Limb (tissue), 2 donors: ENCODE measurements at regions not wholly inside any gene's neighbourhood (a gene's known extent, or its start where the extent isn't known, plus 50 kb on each side); places are given as distances from the start of the nearest gene placed in this dataset.

Experiments
- DNase-seq, 2 donors: peaks; one replicate each; pipeline ENCODE4 v3.0.0-alpha.2; 2016; ENCODE audit errors: extremely low spot score in 2 of 2

DNA sequence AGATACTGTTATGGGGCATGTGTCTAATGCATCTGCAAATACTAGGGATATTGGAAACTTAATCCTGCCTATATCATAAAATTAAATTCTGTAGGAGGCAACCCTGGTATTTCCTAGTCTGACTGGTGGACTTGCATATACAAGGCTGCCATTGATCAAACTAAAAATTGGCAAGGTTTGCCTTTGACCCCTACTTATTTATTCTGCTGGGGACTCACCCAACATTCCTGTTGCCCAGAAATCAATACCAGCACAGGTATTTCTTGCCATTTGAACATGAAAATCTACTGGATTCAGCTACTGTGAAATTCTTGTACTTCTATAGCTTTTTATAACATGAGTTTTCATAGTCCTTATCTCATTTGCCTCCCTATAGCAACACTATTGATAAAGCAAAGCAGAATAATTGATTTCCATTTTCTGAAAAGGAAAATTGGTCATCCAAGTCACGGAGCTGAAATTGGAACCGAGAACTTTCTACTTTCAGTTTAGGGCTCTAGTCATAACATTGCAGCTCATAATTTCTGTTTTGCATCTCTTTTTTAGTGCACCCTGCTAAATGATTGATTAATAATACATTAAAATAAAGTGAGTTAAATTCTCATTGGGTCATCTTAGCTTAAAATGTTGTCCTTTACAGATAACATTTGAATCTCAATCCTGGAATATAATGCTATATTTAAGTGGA is 365.2 kb downstream of the MFSD1 start:
- DNase-seq = no peak

DNA sequence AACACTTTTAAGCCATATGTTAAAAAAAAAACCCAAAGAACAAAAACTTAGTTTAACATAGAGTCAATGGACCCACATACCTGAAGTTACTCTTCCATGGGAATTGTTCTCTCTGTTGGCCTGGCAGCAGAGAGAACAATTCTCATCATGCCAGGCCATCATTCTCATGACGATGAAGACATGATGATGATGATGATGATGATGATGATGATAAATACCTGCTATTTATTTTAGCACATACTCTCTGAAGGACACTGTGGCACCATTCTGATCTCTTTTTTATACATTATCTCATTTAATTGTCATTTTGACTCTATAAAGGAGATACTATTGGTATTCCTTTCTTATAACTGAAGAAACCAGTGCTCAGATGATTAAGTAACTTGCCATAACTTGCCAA is 366.9 kb downstream of the MFSD1 start:
- DNase-seq = no peak

DNA sequence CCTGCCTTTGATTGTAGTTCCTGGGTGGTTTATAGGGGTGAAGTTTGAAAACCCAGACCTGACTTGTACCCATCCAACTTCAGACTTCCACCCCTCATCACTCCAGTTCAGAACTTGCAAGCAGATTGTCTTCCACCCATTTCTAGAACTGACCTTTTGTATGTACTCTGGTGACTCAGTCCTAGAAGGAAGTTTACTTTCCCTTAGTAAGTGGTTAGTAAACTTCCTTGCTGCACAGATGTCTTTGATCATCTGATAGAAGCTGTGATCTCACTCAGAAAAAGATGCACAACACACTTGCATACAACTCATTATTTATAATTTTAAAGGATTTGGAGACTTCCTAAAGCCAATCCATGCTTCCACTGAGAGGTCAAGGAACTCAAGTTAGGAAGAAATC is 368.0 kb downstream of the MFSD1 start:
- no peak for DNase-seq

DNA sequence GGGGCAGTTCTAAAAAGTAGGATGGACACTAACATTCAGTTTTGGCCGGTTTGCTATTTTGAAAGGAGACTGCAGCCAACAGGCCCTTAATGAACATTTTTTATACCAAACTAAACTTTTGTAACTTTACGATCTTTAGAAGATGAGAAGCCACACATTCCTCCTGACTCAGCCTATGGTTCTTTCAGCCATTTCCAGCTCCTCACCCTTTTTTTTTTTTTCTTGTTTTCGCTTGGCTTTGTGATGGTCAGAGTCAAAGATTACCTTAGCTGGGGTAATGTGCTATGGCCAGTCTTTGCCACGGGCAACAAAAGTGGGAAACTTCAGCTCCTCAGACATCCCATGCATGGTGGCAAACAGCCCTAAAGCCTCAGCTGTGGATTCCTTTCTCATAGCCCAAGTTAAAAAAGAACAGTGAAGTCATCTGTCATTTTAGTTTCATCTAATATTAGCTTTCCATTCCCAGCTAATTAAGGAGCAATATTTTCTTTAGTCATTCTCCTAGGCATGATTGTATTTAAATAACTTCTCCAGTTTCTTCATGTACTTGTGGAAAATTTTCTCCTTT is 368.7 kb downstream of the MFSD1 start:
- DNase-seq = no peak

DNA sequence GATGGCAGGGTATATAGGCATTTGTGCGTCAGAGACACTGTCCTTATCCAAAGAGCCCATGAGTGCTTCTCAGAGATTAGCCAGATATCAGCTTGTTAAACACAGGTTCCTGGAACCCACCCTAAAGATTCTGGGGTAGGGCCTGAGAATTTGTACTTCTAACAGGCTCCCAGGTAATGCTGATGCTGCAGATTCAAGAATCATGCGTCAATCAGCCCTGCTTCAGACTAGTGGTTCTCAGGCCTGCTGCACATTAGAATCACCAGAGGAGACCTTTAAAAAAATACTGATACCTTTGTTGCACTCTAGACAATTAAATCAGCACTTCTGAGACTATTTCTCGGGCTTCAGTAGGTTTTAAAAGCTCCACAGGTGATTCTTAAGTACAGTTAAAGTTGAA is 369.5 kb downstream of the MFSD1 start:
- no peak for DNase-seq

DNA sequence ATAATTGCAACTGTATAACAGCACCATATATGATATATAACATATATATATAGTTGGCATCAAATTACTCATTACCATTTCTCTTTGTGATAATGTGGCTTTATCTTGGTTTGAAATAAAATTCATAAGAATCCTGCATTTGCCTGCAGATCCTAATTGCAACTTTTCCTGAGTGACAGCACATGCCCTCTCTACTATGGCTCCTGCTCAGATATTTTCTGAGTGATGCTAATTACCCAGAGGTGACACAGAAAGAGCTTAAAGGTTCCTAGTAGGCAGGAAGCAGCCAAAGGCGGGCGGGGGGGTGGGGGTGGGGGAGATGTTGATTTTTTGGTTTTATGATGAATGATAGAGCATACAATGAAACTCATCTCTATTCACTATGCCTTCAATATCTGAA is 370.6 kb downstream of the MFSD1 start:
- DNase-seq = no peak

DNA sequence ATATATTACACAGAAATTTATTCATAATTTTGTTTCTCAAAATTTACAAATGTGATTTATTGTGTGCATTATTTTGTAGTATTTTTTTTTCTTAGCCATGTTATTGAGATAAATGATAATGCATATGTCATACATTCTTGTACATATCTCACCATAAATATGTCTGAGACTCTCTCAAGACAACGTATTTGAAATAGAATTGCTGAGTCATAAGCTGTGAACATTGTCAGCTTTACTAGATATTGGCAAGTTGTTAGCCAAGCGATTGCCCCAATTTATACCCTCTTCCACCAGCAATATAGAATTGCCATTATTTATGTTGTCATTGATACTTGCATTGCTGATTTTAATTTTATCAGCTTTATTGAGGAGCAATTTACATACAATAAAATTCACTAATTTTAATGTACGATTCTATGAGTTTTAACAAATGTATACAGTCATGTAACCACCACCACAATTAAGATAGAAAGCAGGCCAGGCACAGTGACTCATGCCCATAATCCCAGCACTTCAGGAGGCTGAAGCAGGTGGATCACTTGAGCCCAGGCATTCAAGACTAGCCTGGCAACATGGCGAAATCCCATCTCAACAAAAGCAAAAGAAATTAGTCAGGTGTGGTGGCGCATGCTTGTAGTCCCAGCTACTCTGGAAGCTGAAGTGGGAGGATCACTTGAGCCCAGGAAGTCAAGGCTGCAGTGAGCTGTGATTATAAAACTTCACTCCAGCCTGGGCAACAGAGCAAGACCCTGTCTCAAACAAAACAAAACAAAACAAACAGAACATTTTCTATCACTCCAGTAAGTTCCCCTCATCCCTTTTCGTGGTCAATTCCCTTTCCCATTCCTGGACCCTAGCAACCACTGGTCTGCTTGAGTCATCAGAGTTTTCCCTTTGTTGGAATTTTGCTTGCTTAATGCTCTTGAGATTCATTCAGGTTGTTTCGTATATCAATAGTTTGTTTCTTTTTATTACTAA is 373.1 kb downstream of the MFSD1 start:
- no peak for DNase-seq

DNA sequence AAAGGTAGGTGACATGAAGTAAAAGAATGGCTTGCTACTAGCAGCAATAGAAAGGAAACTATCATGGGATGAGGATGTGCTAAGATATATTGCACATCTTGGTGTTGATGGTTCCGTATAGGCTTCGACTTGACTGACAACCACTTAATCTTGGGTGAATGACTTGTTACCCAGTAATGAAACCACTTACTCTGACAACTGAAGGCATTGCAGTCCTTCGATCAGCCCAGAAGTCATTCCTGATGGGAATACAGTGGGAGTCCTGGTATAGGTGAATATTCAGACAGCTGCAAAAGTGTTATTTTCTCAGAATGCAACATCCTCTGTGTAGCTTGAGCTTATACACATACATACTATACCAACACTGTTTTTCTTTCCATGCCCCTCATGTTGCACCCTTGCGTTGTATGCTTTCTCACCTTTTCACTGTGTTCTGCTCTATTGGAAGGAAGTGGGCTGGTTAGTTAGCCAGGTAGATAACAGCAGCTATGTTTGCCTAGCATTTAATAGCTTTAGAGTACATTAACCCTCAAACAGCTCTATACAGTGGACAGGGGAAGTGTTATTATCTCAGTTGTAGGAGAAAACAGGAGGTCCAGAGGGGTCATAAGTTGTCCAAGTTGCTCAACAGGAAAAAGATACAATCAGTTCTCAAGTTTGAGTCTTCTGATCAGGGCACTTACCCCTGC is 376.5 kb downstream of the MFSD1 start:
- no peak for DNase-seq

DNA sequence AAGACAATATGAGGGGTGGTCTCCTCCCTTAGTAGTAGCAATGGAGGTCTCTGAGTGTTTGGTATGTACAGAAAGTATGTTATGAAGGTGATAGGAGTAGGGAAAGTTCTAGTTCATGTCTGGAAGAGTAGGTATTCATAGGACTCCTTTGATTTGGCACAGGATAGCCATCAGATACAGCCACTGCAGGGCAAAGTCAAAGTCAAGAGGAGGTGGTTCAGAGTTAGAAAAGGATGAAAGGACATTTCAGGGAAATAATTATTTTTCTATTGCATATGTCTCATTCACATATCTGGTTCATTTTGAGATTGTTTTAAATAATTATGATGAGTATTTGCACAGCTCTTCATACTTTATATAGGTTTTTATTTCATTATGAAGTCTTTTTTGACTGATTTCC is 381.1 kb downstream of the MFSD1 start:
- no peak for DNase-seq

DNA sequence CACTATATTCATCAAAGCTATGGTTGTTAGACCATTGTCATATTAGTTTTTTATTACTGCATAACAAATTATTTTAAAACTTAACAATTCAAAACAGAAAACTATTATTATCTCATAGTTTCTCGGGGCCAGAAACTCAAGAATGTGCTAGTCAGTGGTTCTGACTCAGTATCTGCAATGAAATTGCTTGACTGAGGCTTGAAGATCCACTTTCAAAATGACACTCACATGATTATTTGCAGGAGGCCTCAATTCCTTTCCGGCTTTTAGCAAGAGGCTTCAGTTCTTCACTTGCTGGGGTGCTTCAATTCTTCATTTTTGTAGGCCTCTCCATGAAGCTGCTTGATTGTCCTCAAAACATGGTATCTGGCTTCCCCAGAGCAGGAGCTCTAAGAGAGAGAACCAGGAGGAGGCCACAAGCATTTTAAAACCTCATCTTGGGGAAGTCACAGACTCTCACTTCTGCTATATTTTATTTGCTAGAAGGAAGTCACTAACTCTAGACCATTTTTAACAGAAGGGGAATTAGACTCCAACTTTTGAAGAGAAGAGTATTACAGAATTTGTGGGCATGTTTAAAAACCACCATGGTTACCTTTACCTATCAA is 383.7 kb downstream of the MFSD1 start:
- DNase-seq = no peak

DNA sequence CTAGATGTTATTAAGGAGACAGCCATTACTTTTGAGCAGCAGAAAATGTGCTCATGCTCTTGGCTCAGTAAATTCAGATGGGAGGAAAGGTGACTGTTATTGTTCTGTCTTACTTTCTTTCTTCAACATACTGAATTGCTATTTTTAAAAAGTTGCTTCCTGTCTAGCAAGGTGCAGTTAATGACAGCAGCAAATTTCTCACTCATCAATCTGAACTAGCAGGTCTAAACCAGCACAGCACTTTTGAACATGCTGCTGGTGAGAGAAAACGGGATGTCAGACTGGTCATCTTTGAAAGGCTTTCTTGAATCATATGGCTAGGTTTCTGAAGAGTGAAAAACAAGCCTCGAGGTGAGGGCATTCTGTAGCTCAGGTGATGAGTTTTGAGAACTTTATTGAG is 384.7 kb downstream of the MFSD1 start:
- DNase-seq = no peak

DNA sequence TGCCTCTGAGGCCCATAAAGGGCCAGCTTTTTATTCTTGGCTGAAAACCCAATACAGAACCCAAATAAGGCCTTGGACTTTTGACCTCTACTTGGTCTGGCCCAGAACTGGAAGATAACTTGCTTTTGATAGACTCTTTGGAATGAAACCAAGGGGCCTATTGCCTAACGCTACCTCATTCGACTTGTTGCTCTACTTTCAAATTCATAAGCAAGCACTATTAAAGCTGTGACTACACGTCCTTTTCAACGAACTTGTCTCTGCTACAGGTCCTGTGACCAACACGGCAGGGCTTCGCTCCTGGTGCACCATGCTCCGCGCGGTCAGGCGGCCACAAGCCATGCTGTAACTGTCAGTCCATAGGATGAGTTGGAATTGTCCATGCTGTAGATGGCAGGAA is 385.4 kb downstream of the MFSD1 start:
- DNase-seq = no peak

DNA sequence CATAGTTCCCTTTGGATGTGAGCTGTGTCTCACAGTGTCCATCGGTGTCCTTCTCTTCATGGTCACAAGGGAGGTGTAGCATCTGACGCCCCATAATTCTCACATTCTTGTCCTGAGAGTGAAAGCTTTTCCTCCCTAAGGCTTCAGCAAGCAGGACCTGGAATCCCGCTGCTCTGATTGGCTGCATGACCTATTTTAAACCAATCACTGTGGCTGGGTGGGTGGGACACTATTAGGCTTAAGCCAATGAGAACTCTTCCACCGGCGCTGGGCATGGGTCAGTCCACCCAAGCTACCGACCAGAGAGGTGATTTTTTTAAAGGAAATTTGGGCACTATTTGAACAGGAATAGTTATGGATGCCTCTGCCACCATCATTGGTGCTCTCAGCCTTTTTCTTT is 385.9 kb downstream of the MFSD1 start:
- DNase-seq = no peak

DNA sequence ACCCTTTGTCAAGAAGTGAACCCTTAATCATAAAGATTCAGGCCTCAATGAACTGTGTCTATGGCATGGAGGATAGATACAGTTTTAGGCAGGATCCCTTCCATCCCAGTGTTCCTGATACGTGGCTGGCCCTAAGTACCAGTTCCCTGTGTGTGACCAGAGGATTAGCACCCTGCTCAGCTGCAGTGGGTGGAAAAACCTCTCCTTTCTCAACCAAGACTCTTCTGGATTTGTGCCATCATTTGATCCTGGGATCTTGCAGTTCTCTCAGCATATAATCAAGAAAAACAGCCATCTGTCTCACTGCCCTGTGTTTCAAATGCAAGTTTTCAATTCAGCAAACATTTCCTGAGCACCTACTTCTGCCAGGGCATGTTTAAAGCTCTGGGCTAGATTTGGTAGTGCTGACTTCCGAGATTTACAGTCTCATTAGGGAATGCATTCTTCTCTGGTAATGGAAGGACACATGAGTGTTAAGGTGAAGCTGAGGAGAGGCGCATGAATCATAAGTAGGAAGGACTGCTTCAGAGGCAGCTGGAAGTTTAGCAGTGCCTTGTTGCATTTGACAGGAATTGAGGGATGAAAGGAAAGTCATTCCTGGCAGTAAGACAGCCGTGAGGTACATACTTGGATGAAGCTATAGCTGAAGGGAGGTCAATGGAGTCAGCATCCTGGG is 388.3 kb downstream of the MFSD1 start:
- DNase-seq = no peak

DNA sequence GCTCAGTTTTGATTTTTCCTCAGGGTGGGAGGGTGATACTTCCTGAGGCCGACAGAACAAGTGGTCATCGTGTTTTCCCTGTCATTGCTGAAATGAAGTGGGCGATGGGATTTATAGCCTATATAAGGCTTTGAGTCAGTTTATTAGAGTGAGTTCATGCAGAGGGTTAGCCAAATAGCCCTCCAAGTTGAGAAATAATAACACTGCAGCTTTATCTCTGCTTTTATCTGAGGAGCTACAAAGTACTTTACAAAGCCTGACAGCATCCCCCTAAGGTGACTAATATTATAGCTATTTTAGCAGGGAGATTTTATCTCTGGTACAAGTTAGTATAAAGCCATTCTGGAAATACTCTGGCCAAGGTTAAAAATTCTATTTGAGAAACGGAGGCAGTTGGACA is 389.6 kb downstream of the MFSD1 start:
- DNase-seq = no peak

DNA sequence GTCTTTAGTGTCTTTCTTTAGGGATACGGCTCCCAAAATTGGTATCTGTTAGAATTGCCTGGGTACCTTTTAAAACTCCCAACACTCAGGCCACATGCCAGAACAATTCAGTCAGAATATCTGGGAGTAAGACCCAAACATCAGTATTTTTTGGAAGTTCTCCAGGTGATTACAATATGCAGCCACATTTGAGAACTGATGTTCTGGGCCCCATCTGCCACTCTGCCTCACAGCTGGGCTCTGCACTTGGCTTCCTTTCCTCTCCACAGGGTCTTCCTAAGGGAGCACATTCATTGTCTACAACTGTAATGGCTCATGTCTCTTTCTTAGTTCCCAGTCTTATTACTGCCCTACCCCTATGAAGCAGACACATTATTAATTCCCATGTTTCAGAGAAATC is 394.5 kb downstream of the MFSD1 start:
- DNase-seq = no peak

DNA sequence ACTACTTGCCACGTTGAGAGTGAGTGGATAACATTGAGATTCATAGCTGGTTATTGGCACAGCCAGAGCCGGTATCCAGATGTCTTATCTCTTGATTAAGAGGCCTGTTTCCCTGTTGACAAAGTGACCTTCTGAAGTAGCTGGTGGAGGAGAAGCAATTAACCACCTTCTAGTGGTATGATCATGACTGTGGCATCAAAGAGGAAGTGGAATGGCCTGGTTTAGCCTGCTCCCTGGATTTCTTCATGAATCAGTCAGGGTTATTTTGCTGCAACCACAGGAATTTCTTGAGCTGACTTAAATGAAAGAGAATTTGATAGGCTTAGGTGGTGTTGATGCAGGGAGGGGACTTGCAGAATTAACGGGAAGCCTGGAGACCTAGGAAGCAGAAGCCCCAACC is 398.3 kb downstream of the MFSD1 start:
- DNase-seq = no peak

DNA sequence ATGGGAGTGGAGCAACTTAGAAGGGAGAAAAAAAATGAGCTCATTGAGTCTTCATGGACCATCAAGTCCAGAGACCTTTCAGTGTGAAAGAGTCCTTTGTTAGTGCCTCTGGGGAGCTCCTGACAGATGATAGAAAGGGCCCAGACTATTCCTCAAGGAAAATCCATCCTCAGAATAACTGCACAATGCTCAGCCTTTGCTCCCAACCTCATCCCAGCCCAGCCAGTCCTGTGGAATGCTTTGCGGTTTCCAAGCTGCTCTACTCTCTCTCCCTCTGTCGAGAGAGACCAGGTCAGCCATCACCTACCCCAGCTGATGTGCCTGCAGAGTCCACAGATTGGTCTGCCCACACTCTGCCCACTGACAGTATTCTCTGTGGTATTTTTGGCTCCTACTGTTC is 406.2 kb downstream of the MFSD1 start:
- no peak for DNase-seq

DNA sequence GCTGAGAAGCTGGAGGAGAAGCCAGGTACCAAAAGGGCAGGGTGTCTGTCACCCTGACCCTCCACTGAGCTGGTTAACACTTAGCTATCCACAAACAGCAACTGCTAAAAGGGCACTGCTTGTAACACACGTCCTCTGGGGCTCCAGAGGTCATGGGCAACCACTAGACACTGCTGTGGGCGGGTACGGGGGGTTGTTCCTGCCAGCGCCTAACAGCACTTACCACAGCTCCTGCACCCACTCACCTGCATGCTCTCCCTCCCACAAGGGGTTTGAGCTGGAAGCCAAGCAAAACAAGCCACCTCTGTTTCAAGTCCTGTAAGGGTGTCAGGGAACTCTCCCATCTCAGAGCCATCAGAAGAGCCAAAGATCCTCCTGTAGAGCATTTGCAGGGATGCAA is 407.6 kb downstream of the MFSD1 start:
- DNase-seq = no peak

DNA sequence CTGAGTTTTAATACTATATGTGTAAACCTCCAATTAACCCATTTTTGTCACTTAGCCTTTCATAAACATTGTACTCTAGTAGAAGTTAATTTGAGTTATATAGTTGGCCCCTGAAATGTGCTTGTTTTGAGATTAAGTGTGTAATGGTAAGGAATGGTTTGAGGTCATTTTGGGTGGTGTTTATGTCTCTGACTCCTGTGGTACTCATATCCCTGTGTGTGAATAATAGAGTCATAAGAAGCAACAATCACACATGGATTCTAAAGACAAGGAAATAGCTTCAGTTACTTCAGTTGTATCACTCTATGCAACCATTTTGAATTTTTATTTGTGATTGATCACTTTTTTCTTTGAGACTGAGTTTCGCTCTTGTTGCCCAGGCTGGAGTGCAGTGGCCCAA is 408.5 kb downstream of the MFSD1 start:
- DNase-seq = no peak

DNA sequence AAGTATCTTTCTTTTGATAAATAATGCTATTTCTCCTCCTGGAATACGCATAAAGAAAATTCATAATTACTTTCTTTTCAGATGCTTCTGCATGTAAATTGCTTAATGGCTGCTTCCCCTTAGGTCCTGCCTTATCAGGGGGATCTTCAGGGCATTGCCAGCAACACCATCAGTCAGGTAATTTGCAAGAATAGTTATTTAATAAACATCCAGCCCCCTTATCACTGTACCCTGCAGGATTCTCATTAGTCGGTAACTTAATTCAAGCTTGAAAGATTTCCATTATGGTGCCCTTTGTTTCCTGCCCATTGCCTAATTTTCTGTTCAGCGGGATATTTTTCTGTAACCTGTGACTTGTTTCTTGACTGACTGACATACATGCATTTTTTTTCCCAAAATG is 414.5 kb downstream of the MFSD1 start:
- no peak for DNase-seq
